RKO (cell line): ENCODE measurements at regions not wholly inside any gene's neighbourhood (a gene's known extent, or its start where the extent isn't known, plus 50 kb on each side); places are given as distances from the start of the nearest gene placed in this dataset.
A peak's percentile ranks its signal among the peaks of the same experiment; 100 is the strongest.

ENCODE experiments used
- DNase-seq: peaks from one replicate; pipeline ENCODE4 v3.0.0-alpha.2; 2016; ENCODE audit warnings: low spot score

- DNase-seq, result peak; percentile 11
Observed at GRCh38 chr15:69951898-69952555, 145.7 kb downstream of the TLE3 start.

GRCh38 chr15:69953051-69953450 is 144.7 kb downstream of the TLE3 start:
- DNase-seq, result no peak

- DNase-seq, result no peak
Observed at GRCh38 chr15:69953816-69954215, 143.9 kb downstream of the TLE3 start.

GRCh38 chr15:69954666-69955065 is 143.1 kb downstream of the TLE3 start:
- DNase-seq, result no peak

GRCh38 chr15:69955240-69955894 is 142.3 kb downstream of the TLE3 start:
- DNase-seq, result no peak

- no peak for DNase-seq
Observed at GRCh38 chr15:69956417-69956816, 141.3 kb downstream of the TLE3 start.

- no peak for DNase-seq
Observed at GRCh38 chr15:69957175-69957574, 140.5 kb downstream of the TLE3 start.

- no peak for DNase-seq
Observed at GRCh38 chr15:69958496-69959084, 139.1 kb downstream of the TLE3 start.

GRCh38 chr15:69962561-69962960 is 135.2 kb downstream of the TLE3 start:
- no peak for DNase-seq

- DNase-seq, result no peak
Observed at GRCh38 chr15:69963385-69963784, 134.3 kb downstream of the TLE3 start.

GRCh38 chr15:69971771-69972170 is 125.9 kb downstream of the TLE3 start:
- DNase-seq, result no peak

- DNase-seq, result no peak
Observed at GRCh38 chr15:69972436-69972835, 125.3 kb downstream of the TLE3 start.

- peak; percentile 69 for DNase-seq
Observed at GRCh38 chr15:69973102-69973714, 124.5 kb downstream of the TLE3 start.

GRCh38 chr15:69973880-69974279 is 123.8 kb downstream of the TLE3 start:
- DNase-seq, result no peak

GRCh38 chr15:69974321-69974720 is 123.4 kb downstream of the TLE3 start:
- DNase-seq, result no peak

- DNase-seq, result peak; percentile 65
Observed at GRCh38 chr15:69976366-69976994, 121.2 kb downstream of the TLE3 start.

- no peak for DNase-seq
Observed at GRCh38 chr15:69978603-69979002, 119.1 kb downstream of the TLE3 start.

- no peak for DNase-seq
Observed at GRCh38 chr15:69979262-69979661, 118.5 kb downstream of the TLE3 start.

- no peak for DNase-seq
Observed at GRCh38 chr15:69979783-69980182, 117.9 kb downstream of the TLE3 start.

GRCh38 chr15:69980341-69981059 is 117.2 kb downstream of the TLE3 start:
- no peak for DNase-seq

- DNase-seq, result no peak
Observed at GRCh38 chr15:69982037-69982436, 115.7 kb downstream of the TLE3 start.

- DNase-seq, result no peak
Observed at GRCh38 chr15:69983696-69984265, 113.9 kb downstream of the TLE3 start.
